CD4-positive, alpha-beta T cell treated with Interleukin-2 at 100 ng/mL for 4 hours (primary cell): ENCODE measurements at regions not wholly inside any gene's neighbourhood (a gene's known extent, or its start where the extent isn't known, plus 50 kb on each side); places are given as distances from the start of the nearest gene placed in this dataset.

Source experiments
- DNase-seq: peaks from one replicate; pipeline ENCODE4 v3.0.0-alpha.2; 2020; ENCODE audit warnings: low spot score

DNA sequence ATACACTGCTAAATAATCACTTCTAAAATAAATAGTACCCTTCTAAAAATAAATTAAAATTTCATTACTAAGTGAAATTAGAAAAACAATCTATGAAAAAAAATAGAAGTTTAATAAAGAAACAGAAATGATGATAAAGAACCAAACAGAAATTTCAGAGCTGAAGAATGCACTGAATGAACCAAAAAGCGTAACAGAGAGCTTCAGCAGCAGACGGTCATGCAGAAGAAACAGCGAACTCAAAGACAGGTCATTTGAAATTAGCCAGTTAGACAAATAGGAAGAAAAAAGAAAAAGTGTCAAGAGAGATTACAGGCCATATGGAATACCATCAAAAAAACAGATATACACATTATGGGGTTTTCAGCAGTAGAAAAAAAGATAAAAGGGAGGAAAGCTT is 706.7 kb downstream of the TBC1D32 start:
- no peak for DNase-seq

DNA sequence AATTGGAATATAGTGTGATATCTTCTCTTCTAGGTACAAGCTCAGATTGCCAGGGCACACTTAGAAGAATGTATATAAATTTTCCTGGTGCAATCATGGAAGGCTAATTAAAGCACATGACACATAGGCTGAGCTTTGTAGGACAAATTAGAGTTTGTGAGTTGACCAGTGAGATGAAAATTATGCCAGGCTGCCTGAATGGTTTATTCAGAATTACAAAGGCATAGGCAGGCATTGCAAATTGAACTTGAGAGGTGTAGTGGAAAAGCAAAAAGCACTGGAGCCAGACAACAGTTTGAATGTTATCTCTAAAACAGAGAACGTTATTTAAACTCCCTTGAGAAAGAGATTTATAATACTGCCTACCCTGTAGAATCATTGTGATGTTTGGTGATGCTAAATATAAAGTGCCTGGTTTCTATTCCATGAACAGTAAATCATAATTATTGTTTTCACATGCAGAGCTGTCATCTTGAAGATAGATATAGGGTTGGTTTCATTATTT is 712.1 kb downstream of the TBC1D32 start:
- DNase-seq: no peak

DNA sequence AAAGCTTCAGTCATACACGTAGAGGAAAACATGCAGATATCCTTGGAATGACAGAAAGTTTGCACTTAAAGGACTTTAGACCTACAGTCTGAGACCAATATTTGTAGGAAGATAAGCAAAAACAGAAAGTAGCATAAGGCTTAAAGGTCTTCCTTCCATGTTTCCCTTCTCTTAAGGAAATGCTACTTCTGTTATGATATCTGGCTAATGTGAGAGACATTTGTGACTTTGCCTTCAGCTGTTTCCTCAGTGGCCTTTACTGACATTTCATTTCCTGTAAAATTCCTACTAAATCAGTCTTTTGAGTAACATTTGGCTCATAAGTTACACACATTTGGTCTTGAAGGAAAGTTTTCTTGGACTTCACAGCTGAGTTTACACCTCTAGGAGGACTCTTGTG is 713.4 kb downstream of the TBC1D32 start:
- DNase-seq: no peak

DNA sequence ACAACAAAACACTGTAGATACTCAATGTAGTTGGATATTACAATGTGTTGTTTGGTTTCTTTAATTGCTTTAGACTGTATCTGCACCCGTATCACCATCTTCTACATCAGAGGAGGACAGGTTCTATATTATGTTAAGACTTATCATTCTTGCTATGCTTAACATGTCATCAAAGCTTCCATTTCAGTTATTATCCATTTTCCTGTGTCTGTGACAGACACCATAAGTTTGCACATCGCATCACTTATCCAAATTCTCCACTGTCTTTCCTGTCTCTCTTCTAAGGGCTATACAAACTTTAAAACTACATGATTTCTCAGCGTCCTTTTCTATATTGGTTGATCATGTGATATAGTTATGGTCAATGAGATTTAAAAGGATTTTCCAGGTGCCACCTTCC is 719.0 kb downstream of the TBC1D32 start:
- DNase-seq: no peak

DNA sequence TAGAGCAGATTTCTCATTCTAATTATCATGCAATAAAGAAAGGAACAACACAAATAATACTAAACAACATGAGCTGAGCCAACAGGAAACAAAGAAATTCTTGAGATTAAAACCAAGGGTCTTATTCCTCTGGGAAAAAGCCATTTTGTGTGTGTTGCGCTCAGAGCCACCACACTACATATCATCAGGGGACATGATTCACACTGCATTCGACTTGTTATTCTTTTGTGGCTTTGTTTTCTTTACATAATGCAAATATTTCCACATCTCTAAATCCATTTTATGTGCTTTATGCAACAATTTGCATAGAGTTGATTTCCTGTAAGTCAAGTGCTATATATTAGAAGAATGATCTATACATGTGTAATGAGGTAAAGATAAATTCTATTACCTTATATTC is 719.6 kb downstream of the TBC1D32 start:
- DNase-seq: no peak

DNA sequence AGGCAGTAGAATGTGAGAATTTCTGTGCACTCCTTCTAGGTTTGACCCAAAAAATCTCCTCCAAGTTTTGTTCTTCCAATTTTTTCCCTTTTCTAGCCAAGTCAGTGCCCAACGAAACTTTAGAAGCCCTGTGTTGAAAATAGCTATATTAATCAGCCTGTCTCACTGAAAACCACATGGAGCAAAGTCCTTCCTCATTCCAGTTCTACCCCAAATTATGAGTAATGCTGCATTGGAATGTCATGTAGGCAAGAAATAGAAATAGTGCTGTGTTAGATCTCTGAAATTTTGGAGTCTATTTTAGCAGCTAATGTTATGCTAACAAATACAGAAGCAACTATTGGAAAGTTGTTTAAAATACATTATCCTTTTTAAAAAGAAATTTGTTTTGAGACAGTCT is 725.5 kb downstream of the TBC1D32 start:
- no peak for DNase-seq

DNA sequence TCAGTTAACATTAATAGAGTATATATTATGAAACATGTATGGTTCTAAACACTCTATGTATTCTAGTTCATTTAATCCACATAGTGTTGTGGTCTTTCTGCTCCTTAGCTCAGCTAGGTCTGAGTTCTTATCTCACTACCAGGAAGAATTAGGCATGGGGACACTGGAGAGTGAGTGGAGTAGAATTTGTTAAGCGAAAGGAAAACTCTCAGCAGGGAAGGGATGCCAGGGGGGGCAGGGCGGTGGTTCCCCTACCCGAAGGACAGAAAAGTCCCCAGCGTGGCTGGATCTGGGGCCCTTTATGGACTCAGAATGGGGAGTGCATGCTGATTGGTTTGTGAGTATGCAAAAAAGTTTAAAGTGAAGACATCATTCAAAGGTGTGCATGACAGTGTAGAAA is 727.5 kb downstream of the TBC1D32 start:
- DNase-seq: no peak

DNA sequence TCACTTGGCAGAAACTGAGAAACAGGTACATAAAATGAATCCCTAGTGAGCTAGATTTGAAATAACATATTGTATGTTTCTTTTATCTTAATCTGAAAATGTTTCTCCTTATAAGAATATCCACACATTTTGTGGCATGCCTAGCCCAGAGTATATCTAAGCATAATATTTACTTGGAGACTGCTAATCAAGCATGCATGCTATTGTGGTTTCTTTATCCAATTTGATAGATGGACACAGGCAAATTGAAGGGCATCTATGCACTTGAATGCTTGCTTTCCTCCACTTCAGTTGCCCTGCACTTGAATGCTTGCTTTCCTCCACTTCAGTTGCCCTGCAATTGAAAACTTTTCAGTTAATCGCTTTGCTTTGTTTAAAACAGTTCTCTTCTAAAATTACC is 729.8 kb downstream of the TBC1D32 start:
- no peak for DNase-seq

DNA sequence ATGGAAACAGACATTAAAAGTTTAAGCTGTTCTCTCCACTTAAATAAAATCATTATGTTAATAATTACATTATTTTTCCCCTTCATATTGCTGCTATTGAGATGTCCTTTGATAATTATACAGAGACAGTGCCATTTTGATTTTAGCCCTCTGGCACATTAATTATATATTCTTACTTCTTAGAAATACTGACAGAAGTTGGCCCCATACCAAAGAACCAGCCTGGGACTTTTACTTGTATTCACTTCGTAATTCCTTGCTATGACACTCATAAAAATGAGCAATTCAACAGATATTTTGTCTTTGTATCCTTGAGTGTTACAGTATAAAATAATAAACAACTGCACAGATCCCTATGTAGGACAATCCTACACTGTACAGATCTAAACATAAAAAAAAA is 743.7 kb downstream of the TBC1D32 start:
- DNase-seq: no peak

DNA sequence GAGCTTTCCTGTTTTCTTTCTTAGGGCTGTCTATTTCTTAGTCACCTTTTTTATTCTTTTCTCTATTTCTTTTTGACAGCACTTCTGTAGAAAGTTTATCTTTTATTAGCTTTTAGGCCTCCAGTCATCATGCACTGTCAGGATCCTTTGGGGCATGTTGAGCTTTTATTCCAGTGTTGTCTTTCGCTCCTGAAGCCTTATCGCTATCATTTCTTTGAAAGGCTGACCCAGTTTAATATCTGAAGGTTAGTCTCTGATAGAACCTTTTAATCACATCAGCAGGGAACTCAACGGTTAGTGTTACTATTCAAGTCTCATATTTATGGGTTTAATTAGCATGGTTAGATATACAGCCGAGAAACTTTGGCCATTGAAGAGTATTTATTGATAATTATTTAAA is 745.9 kb downstream of the TBC1D32 start:
- no peak for DNase-seq

DNA sequence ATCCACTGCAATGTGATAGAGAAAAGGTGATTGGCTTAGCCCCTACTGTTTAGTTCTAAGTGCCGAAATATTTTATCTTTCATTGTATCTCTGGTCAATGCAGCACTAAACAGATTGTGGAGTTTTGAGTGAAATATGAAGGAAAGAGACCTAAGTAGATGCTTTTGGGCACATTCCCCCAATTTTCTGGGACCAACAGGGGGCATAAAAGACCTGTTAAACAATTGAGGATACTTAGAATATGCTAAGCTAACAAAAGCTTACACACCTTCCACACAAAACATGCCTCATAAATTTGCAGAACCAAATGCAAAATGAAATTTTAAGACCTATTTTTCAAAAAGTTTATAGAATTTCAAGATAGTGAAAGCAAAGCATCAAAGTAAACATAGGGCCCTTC is 746.9 kb downstream of the TBC1D32 start:
- no peak for DNase-seq

DNA sequence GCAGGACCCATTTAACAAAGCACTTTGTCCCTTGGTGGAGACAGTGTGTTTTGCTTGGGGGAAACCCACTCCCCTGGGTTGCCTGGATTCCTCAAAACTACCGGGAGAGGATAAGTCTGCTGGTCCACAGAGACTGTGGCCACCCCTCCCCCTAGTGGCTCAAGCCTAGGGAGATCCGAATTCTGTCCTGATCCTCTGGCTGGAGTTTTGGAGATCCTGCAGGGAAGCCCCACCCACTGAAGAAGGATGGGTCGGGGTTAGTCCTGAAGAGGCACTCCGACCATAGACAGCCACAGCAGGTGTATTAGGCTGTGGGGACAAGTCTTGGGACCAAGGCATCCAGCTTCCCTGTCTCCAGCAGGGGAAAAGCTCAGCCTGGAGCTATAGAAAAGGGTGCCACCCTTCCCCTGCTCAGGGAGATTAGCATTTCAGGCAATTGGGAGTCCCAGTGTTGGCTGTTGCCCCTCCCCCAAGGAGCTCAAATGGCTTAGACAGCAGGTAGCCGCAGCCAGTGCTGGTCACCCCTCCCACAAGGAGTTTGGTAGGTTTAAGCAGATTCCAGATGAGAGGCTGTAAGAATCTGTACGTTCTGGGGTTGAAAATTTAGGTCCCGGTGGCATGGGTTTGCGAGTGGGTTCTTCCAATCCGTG is 750.0 kb downstream of the TBC1D32 start:
- DNase-seq: no peak

DNA sequence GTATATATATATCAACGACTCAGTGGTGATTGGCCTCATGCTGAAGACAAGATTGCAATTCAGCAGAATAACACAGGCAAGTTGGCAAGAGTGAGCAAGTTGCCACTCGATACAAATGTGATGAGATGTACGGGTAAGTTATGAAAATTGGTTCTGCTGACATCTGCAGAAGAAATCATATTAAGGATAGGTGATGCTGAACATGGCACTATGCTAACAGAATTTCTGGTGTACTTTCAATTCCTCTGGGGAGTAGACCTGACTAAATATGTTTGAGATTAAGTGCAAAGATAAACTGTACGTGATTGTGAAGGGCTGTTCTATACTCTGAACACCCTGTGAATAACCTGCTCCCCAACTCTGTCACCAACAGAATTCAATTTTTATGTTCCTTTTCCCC is 758.2 kb downstream of the TBC1D32 start:
- DNase-seq: no peak

DNA sequence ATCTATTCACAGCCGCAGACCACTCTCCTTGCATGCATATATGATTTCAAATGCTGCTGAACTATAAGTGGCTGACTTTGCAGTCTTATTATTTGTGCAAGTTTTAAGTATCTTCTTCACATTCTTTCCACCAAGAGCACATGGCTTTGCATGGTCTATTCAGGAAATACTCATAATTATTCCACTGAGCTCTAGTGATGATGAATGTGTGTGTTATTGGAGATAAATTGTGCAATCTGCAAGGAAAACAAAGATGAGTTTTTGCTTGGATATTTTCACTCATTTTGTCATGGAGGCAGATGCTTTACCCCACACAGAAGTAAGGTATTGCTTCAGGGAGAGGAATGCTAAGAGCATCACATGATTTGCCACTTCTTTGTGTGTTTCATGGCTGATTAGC is 764.6 kb downstream of the TBC1D32 start:
- no peak for DNase-seq

DNA sequence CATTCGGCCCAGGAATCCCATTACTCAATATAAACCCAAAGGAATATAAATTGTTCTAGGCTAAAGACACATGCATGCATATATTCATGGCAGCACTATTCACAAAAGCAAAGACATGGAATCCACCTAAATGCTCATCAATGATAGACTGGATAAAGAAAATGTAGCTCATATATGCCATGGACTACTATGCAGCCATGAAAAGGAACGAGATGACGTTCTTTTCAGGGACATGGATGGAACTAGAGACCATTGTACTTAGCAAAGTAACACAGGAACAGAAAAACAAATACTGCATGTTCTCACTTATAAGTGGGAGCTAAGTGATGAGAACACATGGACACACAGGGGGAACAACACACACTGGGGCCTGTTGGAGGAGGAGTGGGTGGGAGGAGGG is 769.5 kb downstream of the TBC1D32 start:
- no peak for DNase-seq

DNA sequence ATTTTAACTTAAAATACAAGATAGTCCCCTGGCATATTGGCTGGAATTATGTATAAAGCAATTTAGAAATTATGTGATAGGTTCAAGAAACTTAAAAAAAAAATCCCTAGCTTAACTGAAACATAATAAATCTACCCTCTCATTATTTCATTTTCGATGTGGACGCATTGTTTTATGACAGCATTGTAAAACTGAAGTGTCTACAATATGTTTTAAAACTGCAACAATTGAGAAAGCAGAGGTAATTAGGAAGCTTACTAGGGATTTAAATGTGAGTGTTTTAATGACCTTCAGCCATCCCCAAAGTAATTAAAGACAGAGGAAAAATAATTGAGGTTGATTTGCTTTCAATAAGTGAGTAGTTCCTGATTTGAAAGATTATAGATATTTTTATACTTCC is 776.0 kb downstream of the TBC1D32 start:
- DNase-seq: no peak

DNA sequence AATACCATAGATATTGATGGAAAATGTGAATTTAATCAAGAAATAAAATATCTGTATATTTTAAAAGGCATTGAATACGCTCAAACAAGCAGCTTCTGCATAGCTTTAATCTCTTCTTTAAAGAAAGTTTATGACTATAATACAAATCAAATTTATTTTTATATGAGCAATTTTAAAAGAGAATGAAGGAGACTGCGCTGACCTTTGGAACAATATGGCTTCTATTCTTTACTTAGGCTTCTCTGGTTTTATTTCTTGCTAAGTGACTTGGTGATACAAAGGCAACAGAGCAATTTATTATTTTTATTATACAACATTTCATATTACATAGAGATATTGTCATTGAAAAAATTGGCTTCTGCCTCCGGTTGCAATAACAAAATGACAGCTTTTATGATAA is 776.7 kb downstream of the TBC1D32 start:
- no peak for DNase-seq

DNA sequence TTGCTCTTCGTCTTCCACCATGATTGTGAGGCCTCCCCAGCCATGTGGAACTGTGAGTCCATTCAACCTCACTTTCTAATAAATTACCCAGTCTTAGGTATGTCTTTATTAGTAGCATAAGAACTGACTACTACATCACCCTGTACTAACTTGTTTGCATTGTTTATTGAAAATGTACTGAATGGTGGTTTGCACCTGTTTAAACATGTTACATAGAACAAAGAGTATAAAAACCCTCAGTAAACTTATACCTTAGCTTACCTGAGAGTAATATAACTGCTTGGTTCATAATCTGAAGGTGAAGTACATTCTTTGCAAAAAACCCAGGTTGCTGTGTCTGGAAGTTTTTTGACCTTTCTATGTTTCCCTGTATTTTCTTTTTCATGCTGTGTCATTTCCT is 777.8 kb downstream of the TBC1D32 start:
- DNase-seq: no peak

DNA sequence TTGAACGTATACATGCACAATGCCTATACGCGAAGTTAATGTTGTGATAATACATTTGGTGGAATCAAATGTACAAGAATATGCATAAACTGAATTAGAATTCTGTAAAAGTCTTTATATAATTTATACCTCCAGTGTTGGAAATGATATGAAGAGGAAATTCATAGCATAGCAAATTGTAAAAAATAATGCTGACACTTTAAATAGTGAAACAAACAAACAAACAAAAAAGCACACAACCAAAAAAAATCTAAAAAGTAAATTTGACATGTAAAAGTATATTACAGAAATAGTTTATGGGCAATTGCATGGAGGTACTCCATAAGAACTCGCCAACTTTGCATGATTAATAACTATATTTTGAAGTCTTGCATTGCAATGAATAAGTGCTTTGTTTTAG is 780.9 kb downstream of the TBC1D32 start:
- DNase-seq: no peak

DNA sequence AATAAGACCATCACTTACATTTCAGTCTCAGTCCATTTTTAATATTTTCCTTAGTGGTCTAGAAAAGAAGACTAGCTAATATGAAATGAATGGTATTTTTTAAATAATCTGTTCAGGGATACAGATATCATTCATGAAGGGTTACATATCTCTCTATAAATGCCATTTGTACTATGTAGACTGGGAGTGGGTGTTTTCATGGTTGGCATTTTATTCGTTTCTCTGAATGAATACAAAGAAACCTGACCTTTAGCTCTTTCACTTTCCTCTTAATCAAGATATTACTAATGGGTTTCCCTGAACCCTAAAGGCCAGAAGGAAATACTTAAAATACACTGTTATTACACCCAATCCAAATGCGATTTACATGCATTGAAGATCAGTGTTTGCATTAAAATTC is 788.9 kb downstream of the TBC1D32 start:
- no peak for DNase-seq

DNA sequence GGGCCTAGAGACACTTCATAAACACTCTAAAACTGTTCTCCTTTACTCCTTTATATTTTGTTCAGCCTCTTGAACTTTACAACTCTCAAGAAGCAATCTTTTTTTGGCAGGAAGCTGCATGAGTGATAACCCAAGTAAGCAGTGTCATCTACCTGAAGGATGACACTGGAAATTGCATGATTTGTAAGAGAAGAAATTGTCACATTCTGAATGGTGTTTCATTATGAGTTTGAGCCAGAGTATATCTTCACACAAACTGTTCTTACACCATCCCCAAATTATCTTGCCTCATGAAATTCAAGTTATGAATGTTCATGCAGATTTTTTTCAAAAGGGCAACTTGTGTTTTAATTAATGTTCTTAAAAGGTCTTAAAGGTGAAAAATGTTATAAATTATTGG is 799.3 kb downstream of the TBC1D32 start:
- no peak for DNase-seq

DNA sequence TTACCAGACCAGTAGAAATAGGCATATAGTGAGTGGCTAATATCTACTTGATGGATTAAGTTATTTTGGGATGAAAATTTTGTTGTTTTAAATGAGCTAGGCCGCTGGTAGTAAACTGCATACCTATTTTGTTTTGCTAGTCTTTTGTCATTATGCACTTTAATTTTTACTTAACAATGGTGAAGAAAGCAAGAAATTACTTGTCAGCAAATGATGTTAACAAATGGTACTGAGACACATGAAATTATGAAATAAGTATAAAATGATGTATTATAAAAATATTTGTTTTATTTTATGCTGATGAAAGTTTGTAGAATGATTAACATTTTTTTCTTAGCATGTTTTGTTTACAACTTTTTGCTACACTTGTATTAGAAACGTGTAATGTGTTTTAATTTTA is 807.7 kb downstream of the TBC1D32 start:
- DNase-seq: no peak

DNA sequence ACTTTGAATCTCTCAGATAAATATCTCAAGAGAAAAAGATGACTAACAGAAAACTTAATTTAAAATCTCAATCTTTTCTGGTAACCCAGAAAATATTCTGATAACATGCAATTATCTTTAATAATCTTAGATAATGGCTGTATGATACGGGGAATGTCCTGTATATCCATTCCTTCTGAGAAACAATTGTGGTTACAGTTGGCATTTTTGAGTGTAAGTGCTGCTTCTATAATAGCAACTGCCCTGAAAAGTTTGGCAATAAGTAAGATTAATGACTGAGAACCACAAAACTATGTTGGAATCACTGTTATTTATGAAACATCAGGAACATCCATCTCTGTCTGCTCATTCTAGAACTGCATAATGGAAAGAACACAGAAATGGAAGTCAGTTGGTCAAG is 819.7 kb downstream of the TBC1D32 start:
- no peak for DNase-seq

DNA sequence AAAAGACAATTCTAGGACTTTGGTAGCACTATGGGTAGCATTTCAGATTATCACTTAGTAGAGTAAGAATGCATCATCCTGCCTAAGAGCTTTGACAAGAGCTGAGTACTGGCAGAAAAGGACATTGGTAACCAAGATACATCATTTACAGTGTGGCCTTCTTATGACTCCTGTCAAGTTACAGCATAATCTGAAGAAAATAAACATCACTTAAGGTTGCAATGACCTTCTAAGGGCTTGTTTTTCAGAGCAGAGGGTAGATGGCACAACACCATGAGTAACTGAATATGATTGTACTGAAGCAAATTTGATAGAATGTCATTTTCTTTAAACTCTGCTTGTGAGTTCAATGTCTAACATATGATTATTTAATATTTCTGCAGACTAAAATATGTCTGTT is 822.6 kb downstream of the TBC1D32 start:
- no peak for DNase-seq

DNA sequence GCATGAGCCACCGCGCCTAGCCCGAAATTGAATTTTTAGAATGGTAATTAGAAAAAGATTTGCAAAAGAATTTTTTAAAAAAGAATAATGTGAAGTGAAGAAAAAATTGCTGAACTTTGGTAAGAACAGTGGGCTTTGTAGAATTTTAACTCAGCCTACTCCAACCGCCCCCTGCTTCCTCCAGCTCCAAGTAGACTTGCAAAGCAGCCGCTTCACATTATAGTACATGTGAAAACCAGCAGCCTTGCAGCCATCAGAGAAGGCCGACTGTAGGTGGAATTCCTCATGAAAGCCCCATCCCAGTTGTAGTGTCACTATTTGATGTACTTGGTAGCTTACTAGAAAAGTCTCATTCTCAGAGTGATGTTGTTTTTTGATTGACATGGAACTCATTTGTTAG is 835.6 kb downstream of the TBC1D32 start:
- DNase-seq: no peak
